ENCODE measurements at regions not wholly inside any gene's neighbourhood (a gene's known extent, or its start where the extent isn't known, plus 50 kb on each side); places are given as distances from the start of the nearest gene placed in this dataset.
"Not testable (repeated sequence)": the region's sequence is repeated elsewhere in the genome, so short reads cannot be mapped to it uniquely, and the experiment has no call there.

- no peak for DNase-seq
Measured at GRCh38 chr6:14398953-14399352, 281.4 kb downstream of the CD83 start.

- DNase-seq = no peak
Measured at GRCh38 chr6:14399635-14400034, 282.1 kb downstream of the CD83 start.

- peak; percentile 76 for DNase-seq
Measured at GRCh38 chr6:14401246-14401645, 283.7 kb downstream of the CD83 start.

GRCh38 chr6:14406614-14407331 is 289.2 kb downstream of the CD83 start:
- DNase-seq = no peak

- no peak for DNase-seq
Measured at GRCh38 chr6:14408446-14408845, 290.9 kb downstream of the CD83 start.

GRCh38 chr6:14412026-14412425 is 294.5 kb downstream of the CD83 start:
- no peak for DNase-seq

- DNase-seq = no peak
Measured at GRCh38 chr6:14415452-14415851, 297.9 kb downstream of the CD83 start.

GRCh38 chr6:14417377-14417776 is 299.8 kb downstream of the CD83 start:
- DNase-seq = peak; percentile 61

GRCh38 chr6:14419224-14419623 is 301.7 kb downstream of the CD83 start:
- not testable (repeated sequence) for DNase-seq

- DNase-seq = no peak
Measured at GRCh38 chr6:14422061-14422460, 304.5 kb downstream of the CD83 start.

- DNase-seq = no peak
Measured at GRCh38 chr6:14422917-14423316, 305.3 kb downstream of the CD83 start.

- no peak for DNase-seq
Measured at GRCh38 chr6:14423330-14423729, 305.8 kb downstream of the CD83 start.

GRCh38 chr6:14423955-14424354 is 306.4 kb downstream of the CD83 start:
- DNase-seq = no peak

GRCh38 chr6:14425805-14426204 is 308.2 kb downstream of the CD83 start:
- no peak for DNase-seq

- no peak for DNase-seq
Measured at GRCh38 chr6:14426281-14426680, 308.7 kb downstream of the CD83 start.

GRCh38 chr6:14428269-14428668 is 310.7 kb downstream of the CD83 start:
- no peak for DNase-seq

- DNase-seq = peak; percentile 96
Measured at GRCh38 chr6:14429396-14429795, 311.8 kb downstream of the CD83 start.

- DNase-seq = no peak
Measured at GRCh38 chr6:14430218-14430617, 312.6 kb downstream of the CD83 start.

- no peak for DNase-seq
Measured at GRCh38 chr6:14431385-14432330, 314.1 kb downstream of the CD83 start.

- DNase-seq = no peak
Measured at GRCh38 chr6:14434916-14435690, 317.5 kb downstream of the CD83 start.

- no peak for DNase-seq
Measured at GRCh38 chr6:14436592-14437132, 319.1 kb downstream of the CD83 start.

- no peak for DNase-seq
Measured at GRCh38 chr6:14439419-14439818, 321.8 kb downstream of the CD83 start.
